ENCODE measurements at regions not wholly inside any gene's neighbourhood (a gene's known extent, or its start where the extent isn't known, plus 50 kb on each side); places are given as distances from the start of the nearest gene placed in this dataset.
"Not testable (repeated sequence)": the region's sequence is repeated elsewhere in the genome, so short reads cannot be mapped to it uniquely, and the experiment has no call there.

- H3K9me3 ChIP-seq (ENCODE audit: control insufficient read depth, low read depth, low read length): no peaks in the 10 kb centered on the region
- H3K4me1 ChIP-seq (ENCODE audit: control insufficient read depth, extremely low read depth, insufficient read depth, low read length): no peaks in the 10 kb centered on the region
- TF ChIP-seq EZH2 (IDR thresholded peaks at IDR 0.05; ENCODE audit: low read length) (no peak), CTCF (optimal IDR thresholded peaks at IDR 0.05 in 1 of 3, IDR thresholded peaks at IDR 0.05 in 1 of 3, conservative IDR thresholded peaks at IDR 0.05 in 1 of 3; ENCODE audit: extremely low read depth in 1 of 3, insufficient read depth in 2 of 3, low read length in 3 of 3) (no peak)
- no peak overlapping the region for H3K4me3 ChIP-seq (ENCODE audit: control insufficient read depth in 2 of 3, extremely low read depth in 1 of 3, insufficient read depth in 2 of 3, low read depth in 1 of 3, low read length in 3 of 3)
- H3K9ac ChIP-seq (ENCODE audit: control insufficient read depth, extremely low read depth, insufficient read depth, low read length): no peak overlapping the region
- H3K27ac ChIP-seq (ENCODE audit: control insufficient read depth, insufficient read depth, low read length): no peak overlapping the region
- FAIRE-seq (no peak), DNase-seq (ENCODE audit: low read depth, low spot score) (no peak)
- dilution Hi-C loops (cut with MboI; ENCODE audit: extremely low pct_ligation_motif_present, low sequenced_read_pairs): no loop called here
- H3K79me2 ChIP-seq (ENCODE audit: control insufficient read depth, insufficient read depth, low read length): no peaks in the 10 kb centered on the region
- H2AFZ ChIP-seq (ENCODE audit: control insufficient read depth, low read length): no peak overlapping the region
- no peaks in the 10 kb centered on the region for H3K9me1 ChIP-seq (ENCODE audit: control insufficient read depth, extremely low read depth, insufficient read depth, low read length)
- H4K20me1 ChIP-seq (ENCODE audit: control insufficient read depth, extremely low read depth, insufficient read depth, low read length): no peaks in the 10 kb centered on the region
- no peaks in the 10 kb centered on the region for H3K27me3 ChIP-seq (ENCODE audit: control insufficient read depth, extremely low read depth, insufficient read depth, low read length)
- H3K36me3 ChIP-seq (ENCODE audit: control insufficient read depth in 2 of 2, extremely low read depth in 1 of 2, insufficient read depth in 2 of 2, low read length in 2 of 2): no peaks in the 10 kb centered on the region
- H3K4me2 ChIP-seq (ENCODE audit: control insufficient read depth, extremely low read depth, insufficient read depth, low read depth, low read length): no peak overlapping the region
Measured at GRCh38 chr4:147109800-147110199, 164.1 kb upstream of the TTC29 start.

- Histone ChIP-seq H3K27me3 (ENCODE audit: control insufficient read depth, extremely low read depth, insufficient read depth, low read length) (no peaks in the 10 kb centered on the region), H3K27ac (ENCODE audit: control insufficient read depth, insufficient read depth, low read length) (no peak overlapping the region), H3K9me1 (ENCODE audit: control insufficient read depth, extremely low read depth, insufficient read depth, low read length) (no peaks in the 10 kb centered on the region), H3K4me3 (ENCODE audit: control insufficient read depth in 2 of 3, extremely low read depth in 1 of 3, insufficient read depth in 2 of 3, low read depth in 1 of 3, low read length in 3 of 3) (no peak overlapping the region), H3K4me1 (ENCODE audit: control insufficient read depth, extremely low read depth, insufficient read depth, low read length) (no peaks in the 10 kb centered on the region), H3K9me3 (ENCODE audit: control insufficient read depth, low read depth, low read length) (no peaks in the 10 kb centered on the region), H3K9ac (ENCODE audit: control insufficient read depth, extremely low read depth, insufficient read depth, low read length) (no peak overlapping the region), H2AFZ (ENCODE audit: control insufficient read depth, low read length) (no peak overlapping the region), H4K20me1 (ENCODE audit: control insufficient read depth, extremely low read depth, insufficient read depth, low read length) (no peaks in the 10 kb centered on the region), H3K79me2 (ENCODE audit: control insufficient read depth, insufficient read depth, low read length) (no peaks in the 10 kb centered on the region), H3K36me3 (ENCODE audit: control insufficient read depth in 2 of 2, extremely low read depth in 1 of 2, insufficient read depth in 2 of 2, low read length in 2 of 2) (no peaks in the 10 kb centered on the region), H3K4me2 (ENCODE audit: control insufficient read depth, extremely low read depth, insufficient read depth, low read depth, low read length) (no peak overlapping the region)
- no peak for FAIRE-seq
- DNase-seq (ENCODE audit: low read depth, low spot score): no peak
- TF ChIP-seq CTCF (optimal IDR thresholded peaks at IDR 0.05 in 1 of 3, IDR thresholded peaks at IDR 0.05 in 1 of 3, conservative IDR thresholded peaks at IDR 0.05 in 1 of 3; ENCODE audit: extremely low read depth in 1 of 3, insufficient read depth in 2 of 3, low read length in 3 of 3) (peak in 1 of 3 experiments; percentile 7), EZH2 (IDR thresholded peaks at IDR 0.05; ENCODE audit: low read length) (no peak)
- dilution Hi-C loops (cut with MboI; ENCODE audit: extremely low pct_ligation_motif_present, low sequenced_read_pairs): no loop called here
Measured at GRCh38 chr4:147110473-147111367, 165.1 kb upstream of the TTC29 start.

- DNase-seq (ENCODE audit: low read depth, low spot score); dilution Hi-C loops (cut with MboI; ENCODE audit: extremely low pct_ligation_motif_present, low sequenced_read_pairs): not testable (repeated sequence)
Measured at GRCh38 chr4:147112196-147112595, 166.5 kb upstream of the TTC29 start.

More at GRCh38 chr4:147112196-147112595, 166.5 kb upstream of the TTC29 start:
- H3K4me1 ChIP-seq (ENCODE audit: control insufficient read depth, extremely low read depth, insufficient read depth, low read length); H3K9ac ChIP-seq (ENCODE audit: control insufficient read depth, extremely low read depth, insufficient read depth, low read length); H3K9me1 ChIP-seq (ENCODE audit: control insufficient read depth, extremely low read depth, insufficient read depth, low read length); H3K27me3 ChIP-seq (ENCODE audit: control insufficient read depth, extremely low read depth, insufficient read depth, low read length); H3K4me2 ChIP-seq (ENCODE audit: control insufficient read depth, extremely low read depth, insufficient read depth, low read depth, low read length); H3K79me2 ChIP-seq (ENCODE audit: control insufficient read depth, insufficient read depth, low read length); H3K9me3 ChIP-seq (ENCODE audit: control insufficient read depth, low read depth, low read length); H3K27ac ChIP-seq (ENCODE audit: control insufficient read depth, insufficient read depth, low read length); H3K36me3 ChIP-seq (ENCODE audit: control insufficient read depth in 2 of 2, extremely low read depth in 1 of 2, insufficient read depth in 2 of 2, low read length in 2 of 2); H3K4me3 ChIP-seq (ENCODE audit: control insufficient read depth in 2 of 3, extremely low read depth in 1 of 3, insufficient read depth in 2 of 3, low read depth in 1 of 3, low read length in 3 of 3); H4K20me1 ChIP-seq (ENCODE audit: control insufficient read depth, extremely low read depth, insufficient read depth, low read length); FAIRE-seq; H2AFZ ChIP-seq (ENCODE audit: control insufficient read depth, low read length): not testable (repeated sequence)
